Karpas-422 (cell line): ENCODE measurements at regions not wholly inside any gene's neighbourhood (a gene's known extent, or its start where the extent isn't known, plus 50 kb on each side); places are given as distances from the start of the nearest gene placed in this dataset.
"Not testable (repeated sequence)": the region's sequence is repeated elsewhere in the genome, so short reads cannot be mapped to it uniquely, and the experiment has no call there.

ENCODE experiments used
- DNase-seq: peaks from one replicate; pipeline ENCODE4 v3.0.0-alpha.2; 2015
- H2AFZ ChIP-seq: fragments of 200-600 bp; sonication (generic); 2 replicates; pipeline ENCODE4 v1.6.1; 2014; ENCODE audit warnings: antibody characterized with exemption, low read length, mixed read lengths
- H3K27ac ChIP-seq: fragments of 200-600 bp; sonication (generic); 2 replicates; pipeline ENCODE4 v1.5.1; 2014; ENCODE audit warnings: mild to moderate bottlenecking, low read length, moderate library complexity
- H3K27me3 ChIP-seq: fragments of 200-600 bp; sonication (generic); 2 replicates; pipeline ENCODE4 v1.6.1; 2014; ENCODE audit warnings: low read length, mixed read lengths
- H3K36me3 ChIP-seq: fragments of 200-600 bp; sonication (generic); 2 replicates; pipeline ENCODE4 v1.6.1; 2014; ENCODE audit warnings: low read length, mixed read lengths; ENCODE audit not compliant: insufficient read depth
- H3K4me1 ChIP-seq: fragments of 200-600 bp; sonication (generic); 2 replicates; pipeline ENCODE4 v1.6.1; 2014; ENCODE audit warnings: mild to moderate bottlenecking, low read length, mixed read lengths
- H3K4me2 ChIP-seq: fragments of 200-600 bp; sonication (generic); 2 replicates; pipeline ENCODE4 v1.6.1; 2014; ENCODE audit warnings: low read length, low read depth, mild to moderate bottlenecking; ENCODE audit not compliant: poor library complexity, severe bottlenecking
- H3K4me3 ChIP-seq: fragments of 200-600 bp; sonication (generic); 2 replicates; pipeline ENCODE4 v1.5.1; 2014; ENCODE audit warnings: mild to moderate bottlenecking, antibody characterized with exemption, low read length, mixed read lengths
- H3K79me2 ChIP-seq: fragments of 200-600 bp; sonication (generic); 2 replicates; pipeline ENCODE4 v1.6.1; 2014; ENCODE audit warnings: mild to moderate bottlenecking, low read length, mixed read lengths
- H3K9ac ChIP-seq: fragments of 200-600 bp; sonication (generic); 2 replicates; pipeline ENCODE4 v1.6.0; 2014; ENCODE audit warnings: low read length
- H3K9me2 ChIP-seq: fragments of 200-600 bp; sonication (generic), shearing (Covaris generic); replicated peaks from 2 replicates; pipeline ENCODE4 v1.6.0; 2014; ENCODE audit warnings: mild to moderate bottlenecking, low read length, moderate library complexity; ENCODE audit not compliant: insufficient read depth
- H3K9me3 ChIP-seq: fragments of 300-700, 200-600 bp; sonication (generic); 2 replicates; pipeline ENCODE4 v1.6.1; 2014; ENCODE audit warnings: low read length, mixed read lengths
- H4K20me1 ChIP-seq: fragments of 200-600 bp; sonication (generic); 2 replicates; pipeline ENCODE4 v1.6.1; 2014; ENCODE audit warnings: mild to moderate bottlenecking, antibody characterized with exemption, low read length, low read depth; ENCODE audit not compliant: insufficient read depth

GRCh38 chr7:68857571-68857970, 740.7 kb upstream of the AUTS2 start:
- Histone ChIP-seq H3K79me2 (no peaks in the 10 kb centered on the region), H3K4me2 (no peak overlapping the region), H3K9me3 (no peaks in the 10 kb centered on the region), H3K4me1 (no peaks in the 10 kb centered on the region), H3K9ac (no peak overlapping the region), H3K9me2 (no peaks in the 10 kb centered on the region), H4K20me1 (no peaks in the 10 kb centered on the region), H2AFZ (no peak overlapping the region), H3K4me3 (no peak overlapping the region), H3K27ac (no peak overlapping the region), H3K36me3 (no peaks in the 10 kb centered on the region), H3K27me3 (0 out of 2 replicates have a peak, but pooled peaks cover 3% of the 10 kb centered on the region)
- no peak for DNase-seq

GRCh38 chr7:68858497-68858896, 739.8 kb upstream of the AUTS2 start:
- no peaks in the 10 kb centered on the region for H3K36me3 ChIP-seq

GRCh38 chr7:68861171-68861570, 737.1 kb upstream of the AUTS2 start:
- Histone ChIP-seq H4K20me1 (no peaks in the 10 kb centered on the region), H3K27me3 (no peaks in the 10 kb centered on the region), H3K4me2 (no peak overlapping the region), H3K79me2 (no peaks in the 10 kb centered on the region), H3K9me2 (no peaks in the 10 kb centered on the region), H3K9ac (no peak overlapping the region), H3K4me3 (no peak overlapping the region), H3K4me1 (no peaks in the 10 kb centered on the region), H2AFZ (no peak overlapping the region), H3K9me3 (no peaks in the 10 kb centered on the region), H3K27ac (no peak overlapping the region), H3K36me3 (no peaks in the 10 kb centered on the region)
- DNase-seq = no peak

More at GRCh38 chr7:68858497-68858896, 739.8 kb upstream of the AUTS2 start:
- H4K20me1 ChIP-seq = no peaks in the 10 kb centered on the region
- no peak for DNase-seq
- no peaks in the 10 kb centered on the region for H3K9me2 ChIP-seq
- 0 out of 2 replicates have a peak, but pooled peaks cover 3% of the 10 kb centered on the region for H3K27me3 ChIP-seq
- H3K4me1 ChIP-seq = no peaks in the 10 kb centered on the region
- H3K4me3 ChIP-seq = no peak overlapping the region
- H3K4me2 ChIP-seq = no peak overlapping the region
- H2AFZ ChIP-seq = no peak overlapping the region
- H3K79me2 ChIP-seq = no peaks in the 10 kb centered on the region
- no peak overlapping the region for H3K27ac ChIP-seq
- no peak overlapping the region for H3K9ac ChIP-seq
- no peaks in the 10 kb centered on the region for H3K9me3 ChIP-seq

GRCh38 chr7:68862261-68862660, 736.0 kb upstream of the AUTS2 start:
- DNase-seq = no peak
- Histone ChIP-seq H3K36me3 (no peaks in the 10 kb centered on the region), H3K4me3 (no peak overlapping the region), H3K4me1 (no peaks in the 10 kb centered on the region), H3K27ac (no peak overlapping the region), H2AFZ (no peak overlapping the region), H3K27me3 (no peaks in the 10 kb centered on the region), H3K9me2 (no peaks in the 10 kb centered on the region), H3K4me2 (no peak overlapping the region), H4K20me1 (no peaks in the 10 kb centered on the region), H3K9me3 (no peaks in the 10 kb centered on the region), H3K9ac (no peak overlapping the region), H3K79me2 (no peaks in the 10 kb centered on the region)

- no peak overlapping the region for H3K4me2 ChIP-seq
- H2AFZ ChIP-seq = no peak overlapping the region
- H3K9me2 ChIP-seq = no peaks in the 10 kb centered on the region
- no peaks in the 10 kb centered on the region for H4K20me1 ChIP-seq
- H3K79me2 ChIP-seq = no peaks in the 10 kb centered on the region
- no peaks in the 10 kb centered on the region for H3K9me3 ChIP-seq
- H3K4me1 ChIP-seq = no peaks in the 10 kb centered on the region
- H3K27ac ChIP-seq = no peak overlapping the region
- DNase-seq = no peak
- H3K4me3 ChIP-seq = no peak overlapping the region
- no peaks in the 10 kb centered on the region for H3K27me3 ChIP-seq
- no peak overlapping the region for H3K9ac ChIP-seq
- no peaks in the 10 kb centered on the region for H3K36me3 ChIP-seq
These were observed 735.5 kb upstream of the AUTS2 start for GRCh38 chr7:68862736-68863135.

GRCh38 chr7:68865351-68866199, 732.7 kb upstream of the AUTS2 start:
- Histone ChIP-seq H4K20me1 (no peaks in the 10 kb centered on the region), H3K27me3 (no peaks in the 10 kb centered on the region), H3K9me2 (no peaks in the 10 kb centered on the region), H3K4me2 (no peak overlapping the region), H3K9ac (no peak overlapping the region), H3K27ac (no peak overlapping the region), H3K4me3 (no peak overlapping the region), H3K79me2 (no peaks in the 10 kb centered on the region), H3K4me1 (no peaks in the 10 kb centered on the region), H3K36me3 (no peaks in the 10 kb centered on the region), H3K9me3 (no peaks in the 10 kb centered on the region), H2AFZ (no peak overlapping the region)
- DNase-seq = no peak

- Histone ChIP-seq H3K79me2 (no peaks in the 10 kb centered on the region), H3K9me3 (no peaks in the 10 kb centered on the region), H3K9me2 (no peaks in the 10 kb centered on the region), H3K4me1 (no peaks in the 10 kb centered on the region), H3K27me3 (no peaks in the 10 kb centered on the region), H3K9ac (no peak overlapping the region), H3K27ac (no peak overlapping the region), H3K4me3 (no peak overlapping the region), H2AFZ (no peak overlapping the region), H3K4me2 (no peak overlapping the region), H3K36me3 (no peaks in the 10 kb centered on the region), H4K20me1 (no peaks in the 10 kb centered on the region)
- no peak for DNase-seq
These were observed 732.1 kb upstream of the AUTS2 start for GRCh38 chr7:68866200-68866570.

GRCh38 chr7:68866721-68867120, 731.6 kb upstream of the AUTS2 start:
- not testable (repeated sequence) for H3K9me2 ChIP-seq, H4K20me1 ChIP-seq, H3K4me1 ChIP-seq, H3K4me3 ChIP-seq, H3K27me3 ChIP-seq, DNase-seq, H2AFZ ChIP-seq, H3K27ac ChIP-seq, H3K9ac ChIP-seq, H3K79me2 ChIP-seq, H3K4me2 ChIP-seq, H3K36me3 ChIP-seq, H3K9me3 ChIP-seq
